Loucy (cell line): ENCODE measurements at regions not wholly inside any gene's neighbourhood (a gene's known extent, or its start where the extent isn't known, plus 50 kb on each side); places are given as distances from the start of the nearest gene placed in this dataset.

Experiments used
- H2AFZ ChIP-seq: fragments of 200-600 bp; sonication (generic); 2 replicates; pipeline ENCODE4 v1.6.0; 2016; ENCODE audit warnings: antibody characterized with exemption, mild to moderate bottlenecking, low read length, moderate library complexity
- H3F3A ChIP-seq: fragments of 200-600 bp; 2 replicates; pipeline ENCODE4 v1.6.0; 2016; ENCODE audit warnings: antibody characterized with exemption, low read depth, mild to moderate bottlenecking
- H3K27me3 ChIP-seq: fragments of 200-600 bp; sonication (generic); 2 replicates; pipeline ENCODE4 v1.6.1; 2014; ENCODE audit warnings: low read length, mild to moderate bottlenecking; ENCODE audit not compliant: insufficient read depth, poor library complexity, severe bottlenecking
- H3K36me3 ChIP-seq: fragments of 200-600 bp; sonication (generic); 2 replicates; pipeline ENCODE4 v1.6.1; 2016; ENCODE audit warnings: low read length; ENCODE audit not compliant: insufficient read depth
- H3K4me1 ChIP-seq: fragments of 200-600 bp; sonication (generic); 2 replicates; pipeline ENCODE4 v1.5.1; 2014; ENCODE audit warnings: low read length, mild to moderate bottlenecking; ENCODE audit not compliant: insufficient read depth, poor library complexity, severe bottlenecking
- H3K4me2 ChIP-seq: fragments of 200-600 bp; sonication (generic); 2 replicates; pipeline ENCODE4 v1.6.0; 2014; ENCODE audit warnings: antibody characterized with exemption, low read length, low read depth, mild to moderate bottlenecking; ENCODE audit not compliant: poor library complexity, severe bottlenecking
- H3K4me3 ChIP-seq: fragments of 200-600 bp; sonication (generic); 2 replicates; pipeline ENCODE4 v1.5.1; 2014; ENCODE audit warnings: low read length, mild to moderate bottlenecking, mixed read lengths; ENCODE audit not compliant: poor library complexity, severe bottlenecking
- H3K79me2 ChIP-seq: fragments of 200-600 bp; sonication (generic); 2 replicates; pipeline ENCODE4 v1.6.1; 2014; ENCODE audit warnings: low read length; ENCODE audit not compliant: insufficient read depth
- H3K9ac ChIP-seq: fragments of 200-600 bp; sonication (generic); 2 replicates; pipeline ENCODE4 v1.6.0; 2014; ENCODE audit warnings: mild to moderate bottlenecking, low read depth, low read length, moderate library complexity; ENCODE audit not compliant: poor library complexity, severe bottlenecking
- H3K9me2 ChIP-seq: fragments of 200-600 bp; sonication (generic); replicated peaks from 2 replicates; pipeline ENCODE4 v1.6.1; 2016; ENCODE audit warnings: low read depth, low read length, mixed read lengths
- H3K9me3 ChIP-seq: fragments of 200-600 bp; sonication (generic); 2 replicates; pipeline ENCODE4 v1.6.1; 2014; ENCODE audit warnings: mild to moderate bottlenecking, antibody characterized with exemption, low read length, low read depth; ENCODE audit not compliant: insufficient read depth
- H4K20me1 ChIP-seq: fragments of 200-600 bp; sonication (generic); 2 replicates; pipeline ENCODE4 v1.6.0; 2014; ENCODE audit warnings: antibody characterized with exemption, low read length, mild to moderate bottlenecking; ENCODE audit not compliant: insufficient read depth, poor library complexity, severe bottlenecking
- EZH2phosphoT487 ChIP-seq: fragments of 200-600 bp; IDR thresholded peaks from 2 replicates; pipeline ENCODE4 v1.6.1; 2018; ENCODE audit warnings: antibody characterized with exemption, mild to moderate bottlenecking, moderate library complexity, borderline replicate concordance
- TF ChIP-seq, protein P1 (sequence below): fragments of 200-600 bp; sonication (generic); conservative IDR thresholded peaks from 2 replicates; pipeline ENCODE4 v1.5.1; 2014; ENCODE audit warnings: mild to moderate bottlenecking, antibody characterized with exemption, low read length

DNA sequence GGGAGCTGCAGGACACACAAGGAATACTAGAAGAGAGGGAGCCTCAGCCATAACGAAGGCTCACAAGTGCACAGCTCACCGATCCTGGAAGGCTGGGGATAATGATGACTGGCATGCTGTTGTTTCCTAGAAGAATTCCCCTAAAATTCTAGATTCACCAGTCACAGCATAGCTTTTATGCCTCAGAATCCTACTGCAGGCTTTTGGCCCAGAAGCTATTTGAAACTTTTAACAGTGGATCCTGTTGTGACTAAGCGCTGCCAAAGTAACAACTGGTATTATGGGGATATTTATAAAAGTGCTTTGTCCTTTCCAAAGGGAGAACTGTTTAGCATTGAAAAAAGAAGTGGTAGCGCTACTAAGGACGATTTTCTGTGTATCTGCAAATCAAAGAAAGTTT, 214.1 kb upstream of the PELI2 start:
- no peaks in the 10 kb centered on the region for H3K27me3 ChIP-seq
- no peaks in the 10 kb centered on the region for H3F3A ChIP-seq
- no peaks in the 10 kb centered on the region for H3K9me2 ChIP-seq
- no peak overlapping the region for H2AFZ ChIP-seq
- no peak overlapping the region for H3K4me3 ChIP-seq
- H3K9me3 ChIP-seq: no peaks in the 10 kb centered on the region
- no peak overlapping the region for H3K4me2 ChIP-seq
- H3K9ac ChIP-seq: no peak overlapping the region
- no peaks in the 10 kb centered on the region for H3K4me1 ChIP-seq
- H3K79me2 ChIP-seq: no peaks in the 10 kb centered on the region
- no peaks in the 10 kb centered on the region for H3K36me3 ChIP-seq
- H4K20me1 ChIP-seq: no peaks in the 10 kb centered on the region
- no peak for TF ChIP-seq EZH2phosphoT487
- TF ChIP-seq, protein P1, sequence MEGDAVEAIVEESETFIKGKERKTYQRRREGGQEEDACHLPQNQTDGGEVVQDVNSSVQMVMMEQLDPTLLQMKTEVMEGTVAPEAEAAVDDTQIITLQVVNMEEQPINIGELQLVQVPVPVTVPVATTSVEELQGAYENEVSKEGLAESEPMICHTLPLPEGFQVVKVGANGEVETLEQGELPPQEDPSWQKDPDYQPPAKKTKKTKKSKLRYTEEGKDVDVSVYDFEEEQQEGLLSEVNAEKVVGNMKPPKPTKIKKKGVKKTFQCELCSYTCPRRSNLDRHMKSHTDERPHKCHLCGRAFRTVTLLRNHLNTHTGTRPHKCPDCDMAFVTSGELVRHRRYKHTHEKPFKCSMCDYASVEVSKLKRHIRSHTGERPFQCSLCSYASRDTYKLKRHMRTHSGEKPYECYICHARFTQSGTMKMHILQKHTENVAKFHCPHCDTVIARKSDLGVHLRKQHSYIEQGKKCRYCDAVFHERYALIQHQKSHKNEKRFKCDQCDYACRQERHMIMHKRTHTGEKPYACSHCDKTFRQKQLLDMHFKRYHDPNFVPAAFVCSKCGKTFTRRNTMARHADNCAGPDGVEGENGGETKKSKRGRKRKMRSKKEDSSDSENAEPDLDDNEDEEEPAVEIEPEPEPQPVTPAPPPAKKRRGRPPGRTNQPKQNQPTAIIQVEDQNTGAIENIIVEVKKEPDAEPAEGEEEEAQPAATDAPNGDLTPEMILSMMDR: no peak

DNA sequence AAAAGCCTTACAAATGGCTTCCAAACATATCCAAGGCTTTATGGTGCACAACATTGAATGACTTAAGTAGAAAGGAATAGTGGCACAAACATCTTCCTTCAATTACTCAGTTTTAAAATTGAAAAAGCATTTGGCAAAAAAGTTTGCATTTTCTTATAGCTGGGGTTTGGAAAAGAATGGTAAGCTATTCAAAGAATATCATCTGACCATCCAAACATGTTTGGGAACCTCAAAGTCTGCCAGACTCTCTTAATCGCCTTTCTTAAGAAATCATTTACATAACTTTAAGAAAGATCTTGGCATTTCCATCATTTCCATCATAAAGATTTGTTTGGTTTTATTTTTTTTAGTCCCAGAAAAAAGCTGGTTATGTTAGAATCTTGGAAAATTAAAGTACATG, 210.1 kb upstream of the PELI2 start:
- TF ChIP-seq, protein P1: no peak
- TF ChIP-seq EZH2phosphoT487: no peak
- H3K4me3 ChIP-seq: no peak overlapping the region

GRCh38 chr14:55909879-55910278, 208.3 kb upstream of the PELI2 start:
- no peak overlapping the region for H3K4me2 ChIP-seq
- H3K4me1 ChIP-seq: no peaks in the 10 kb centered on the region
- H2AFZ ChIP-seq: no peak overlapping the region
- no peaks in the 10 kb centered on the region for H3K27me3 ChIP-seq
- H3F3A ChIP-seq: no peaks in the 10 kb centered on the region
- no peaks in the 10 kb centered on the region for H3K79me2 ChIP-seq
- no peaks in the 10 kb centered on the region for H4K20me1 ChIP-seq
- H3K9me3 ChIP-seq: no peaks in the 10 kb centered on the region
- TF ChIP-seq EZH2phosphoT487: no peak
- TF ChIP-seq, protein P1: no peak
- no peak overlapping the region for H3K4me3 ChIP-seq
- no peak overlapping the region for H3K9ac ChIP-seq
- H3K9me2 ChIP-seq: no peaks in the 10 kb centered on the region
- H3K36me3 ChIP-seq: no peaks in the 10 kb centered on the region

More for the DNA sequence above, 210.1 kb upstream of the PELI2 start:
- Histone ChIP-seq H3F3A (no peaks in the 10 kb centered on the region), H4K20me1 (no peaks in the 10 kb centered on the region), H3K9ac (no peak overlapping the region), H3K79me2 (no peaks in the 10 kb centered on the region), H2AFZ (no peak overlapping the region), H3K4me2 (no peak overlapping the region), H3K9me2 (no peaks in the 10 kb centered on the region), H3K27me3 (no peaks in the 10 kb centered on the region), H3K36me3 (no peaks in the 10 kb centered on the region), H3K9me3 (no peaks in the 10 kb centered on the region), H3K4me1 (no peaks in the 10 kb centered on the region)
